NCI-H146 treated with DMSO at 0.1 percent for 48 hours (cell line): ENCODE measurements at regions not wholly inside any gene's neighbourhood (a gene's known extent, or its start where the extent isn't known, plus 50 kb on each side); places are given as distances from the start of the nearest gene placed in this dataset.
A peak's percentile ranks its signal among the peaks of the same experiment; 100 is the strongest.
"Not testable (repeated sequence)": the region's sequence is repeated elsewhere in the genome, so short reads cannot be mapped to it uniquely, and the experiment has no call there.

Source experiments
- DNase-seq: peaks from one replicate; lab custom pipeline; 2025; ENCODE audit not compliant: unreplicated experiment; lab: John Stamatoyannopoulos, UW

DNA sequence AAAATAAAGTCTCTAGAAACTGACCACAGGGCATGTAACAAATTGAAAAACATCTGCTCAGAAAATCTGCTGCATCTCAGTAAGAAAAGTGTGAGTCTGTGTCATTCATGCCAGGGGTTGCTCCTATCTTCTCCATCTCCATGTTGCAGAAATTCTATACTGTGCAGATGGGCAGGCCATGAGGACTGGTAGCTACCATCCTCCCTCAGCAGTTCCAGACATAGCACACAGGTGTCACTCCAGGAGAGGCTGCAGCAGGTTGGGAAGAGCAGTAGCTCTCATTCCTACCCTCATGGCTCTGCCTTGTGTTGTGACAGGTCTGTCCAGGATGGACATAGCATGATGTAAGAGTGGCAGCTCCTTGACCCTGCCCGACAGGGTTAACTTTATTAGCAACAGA, 173.4 kb downstream of the NDUFS4 start:
- DNase-seq, result peak; percentile 41

GRCh38 chr5:53738105-53738504, 177.7 kb downstream of the NDUFS4 start:
- no peak for DNase-seq

DNA sequence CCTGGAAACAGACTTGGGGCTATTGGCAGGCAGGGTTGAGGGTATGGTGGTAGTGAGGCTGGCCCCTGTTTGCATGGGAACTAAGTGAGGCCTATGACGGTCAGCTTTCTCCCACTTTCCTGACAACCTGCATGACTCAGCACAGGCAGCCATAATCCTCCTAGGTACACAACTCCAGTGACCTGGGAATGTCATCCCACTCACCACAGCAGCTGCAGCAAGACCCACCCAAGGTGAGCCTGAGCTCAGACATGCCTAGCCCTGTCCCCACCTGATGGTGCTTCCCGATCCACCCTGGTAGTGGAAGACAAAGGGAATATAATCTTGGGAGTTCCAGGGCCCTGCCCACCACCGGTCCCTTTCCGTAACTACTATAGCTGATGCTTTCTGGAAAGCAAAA, 178.7 kb downstream of the NDUFS4 start:
- DNase-seq, result no peak

GRCh38 chr5:53749621-53750020, 189.2 kb downstream of the NDUFS4 start:
- no peak for DNase-seq

DNA sequence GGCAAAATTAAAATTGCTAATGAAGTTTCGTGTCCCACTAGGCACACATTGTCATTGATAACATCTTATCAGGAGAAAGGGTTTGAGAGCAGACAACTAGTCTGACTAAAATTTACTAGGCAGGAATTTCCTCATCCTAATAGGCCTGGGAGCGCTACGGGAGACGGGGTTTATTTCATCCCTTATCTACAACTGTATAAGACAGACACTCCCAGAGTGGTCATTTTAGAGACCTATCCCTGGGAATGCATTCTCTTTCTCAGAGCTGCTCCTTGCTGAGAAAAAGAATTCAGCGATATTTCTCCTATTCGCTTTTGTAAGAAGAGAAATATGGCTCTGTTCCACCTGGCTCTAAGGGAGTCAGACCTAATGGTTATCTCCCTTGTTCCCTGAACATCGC, 191.8 kb downstream of the NDUFS4 start:
- DNase-seq, result not testable (repeated sequence)

DNA sequence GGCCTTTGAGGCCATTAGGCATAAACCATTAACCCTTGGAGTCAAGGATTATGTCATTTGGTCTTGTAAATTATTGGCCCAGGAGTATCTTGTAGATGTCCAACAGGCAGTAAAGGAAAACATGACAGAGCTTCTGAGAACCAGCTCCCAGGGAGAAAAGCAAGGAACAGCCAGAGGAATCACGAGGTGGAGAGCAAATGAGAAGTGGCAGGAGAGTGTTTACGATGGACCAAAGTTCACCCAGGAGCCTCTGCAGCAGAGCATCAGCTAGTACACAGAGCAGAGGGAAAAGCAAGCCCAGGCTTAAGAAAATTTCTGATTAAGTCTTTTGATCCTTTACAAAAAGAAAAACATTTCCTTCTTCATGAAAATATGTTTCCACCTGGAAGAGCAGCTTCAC, 206.2 kb downstream of the NDUFS4 start:
- no peak for DNase-seq

- no peak for DNase-seq
These were observed 217.6 kb downstream of the NDUFS4 start for GRCh38 chr5:53777864-53778618.

GRCh38 chr5:53779541-53779981, 219.1 kb downstream of the NDUFS4 start:
- no peak for DNase-seq

- DNase-seq, result peak; percentile 89
These were observed 222.2 kb downstream of the NDUFS4 start for GRCh38 chr5:53782620-53783019.

GRCh38 chr5:53783624-53784228, 223.3 kb downstream of the NDUFS4 start:
- DNase-seq, result no peak

DNA sequence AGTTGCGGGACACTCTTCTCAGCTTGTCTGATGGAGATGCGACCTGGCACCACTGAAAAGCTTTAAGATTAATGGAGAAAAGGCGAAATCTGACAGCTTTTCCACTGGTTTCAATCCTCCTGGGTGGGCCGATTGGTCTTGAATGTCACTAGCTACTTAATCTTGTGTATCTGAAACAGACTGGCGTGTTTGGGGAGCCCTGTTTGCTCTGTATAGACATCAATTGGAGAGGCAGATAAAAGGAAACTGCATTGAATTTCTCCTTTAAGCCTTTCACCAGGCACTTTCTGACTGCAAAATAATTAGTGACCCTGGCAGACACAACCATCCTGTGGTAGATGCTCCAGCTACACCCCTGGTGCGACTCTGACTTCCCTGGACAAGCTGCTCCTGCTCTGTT, 224.2 kb downstream of the NDUFS4 start:
- DNase-seq, result no peak

- DNase-seq, result no peak
These were observed 225.5 kb downstream of the NDUFS4 start for GRCh38 chr5:53785924-53786323.

DNA sequence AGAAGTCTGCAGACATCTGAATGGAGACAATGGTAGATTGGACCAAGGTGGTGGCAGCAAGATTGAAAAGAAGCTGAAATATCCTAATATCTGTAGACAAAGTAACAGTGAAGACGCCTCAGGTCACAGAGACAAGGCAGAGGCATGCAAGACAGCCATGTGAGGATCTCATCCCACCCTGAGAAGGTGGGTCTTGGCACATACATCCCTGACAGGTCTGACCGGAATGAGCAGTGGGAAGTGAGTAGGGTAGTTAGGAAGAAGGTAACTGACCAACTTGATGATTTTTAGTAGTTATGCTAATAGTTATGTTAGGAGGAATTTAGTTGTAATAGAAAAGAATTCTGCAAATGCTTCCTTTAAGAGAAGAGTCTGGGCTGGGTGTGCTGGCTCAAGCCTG, 229.6 kb downstream of the NDUFS4 start:
- DNase-seq, result no peak

- no peak for DNase-seq
These were observed 231.9 kb downstream of the NDUFS4 start for GRCh38 chr5:53792338-53792737.

DNA sequence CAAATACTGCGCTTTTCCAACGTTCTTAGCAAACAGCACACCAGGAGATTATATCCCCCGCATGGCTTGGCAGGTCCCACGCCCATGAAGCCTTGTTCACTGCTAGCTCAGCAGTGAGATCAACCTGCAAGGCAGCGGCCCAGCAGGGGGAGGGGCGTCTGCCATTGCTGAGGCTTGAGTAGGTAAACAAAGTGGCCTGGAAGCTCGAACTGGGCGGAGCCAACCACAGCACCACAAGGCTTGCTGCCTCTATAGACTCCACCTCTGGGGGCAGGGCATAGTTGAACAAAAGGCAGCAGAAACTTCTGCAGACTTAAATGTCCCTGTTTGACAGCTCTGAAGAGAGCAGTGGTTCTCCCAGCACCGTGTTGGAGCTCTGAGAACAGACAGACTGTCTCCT, 239.2 kb downstream of the NDUFS4 start:
- not testable (repeated sequence) for DNase-seq

GRCh38 chr5:53808392-53808791, 248.0 kb downstream of the NDUFS4 start:
- not testable (repeated sequence) for DNase-seq

GRCh38 chr5:53814819-53815218, 254.4 kb downstream of the NDUFS4 start:
- no peak for DNase-seq

GRCh38 chr5:53815471-53815870, 255.0 kb downstream of the NDUFS4 start:
- DNase-seq, result no peak

DNA sequence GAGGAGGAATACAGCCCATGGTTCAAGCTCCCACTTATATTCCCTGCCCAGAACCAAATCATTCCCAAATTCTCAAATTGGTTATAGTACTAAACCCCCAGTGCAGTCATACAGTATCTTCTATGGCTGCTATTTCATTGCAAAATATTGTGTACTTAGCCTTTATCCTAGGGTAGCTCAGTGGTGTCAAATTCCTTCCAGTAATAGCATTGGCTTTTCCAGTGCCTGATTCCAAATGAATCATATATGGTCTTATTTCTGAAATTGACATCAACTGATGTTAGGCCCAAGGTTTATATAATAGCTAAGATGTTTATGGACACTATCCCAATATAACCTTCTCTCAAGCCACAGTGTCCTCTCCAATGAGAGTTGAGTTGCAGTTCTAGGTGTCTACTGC, 256.7 kb downstream of the NDUFS4 start:
- DNase-seq, result no peak

DNA sequence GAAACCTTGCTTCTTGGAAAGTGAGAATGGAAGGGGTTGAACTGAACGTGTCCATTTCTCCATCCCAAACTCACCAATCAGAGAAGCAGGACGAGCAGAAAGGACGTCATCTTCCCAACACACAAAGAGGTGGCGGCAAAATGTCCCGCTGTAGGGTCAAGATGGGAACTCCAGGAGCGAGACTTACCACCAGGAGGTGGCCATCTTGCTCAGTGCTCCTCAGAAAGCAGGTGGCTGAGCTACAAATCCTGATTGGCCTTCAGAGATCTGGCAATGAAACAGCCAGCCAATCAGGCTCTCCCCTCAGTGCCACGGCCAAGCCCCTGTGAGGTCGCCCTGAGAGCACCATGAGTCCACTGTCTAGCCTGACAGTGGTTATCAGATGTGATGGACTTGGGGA, 259.0 kb downstream of the NDUFS4 start:
- no peak for DNase-seq

DNA sequence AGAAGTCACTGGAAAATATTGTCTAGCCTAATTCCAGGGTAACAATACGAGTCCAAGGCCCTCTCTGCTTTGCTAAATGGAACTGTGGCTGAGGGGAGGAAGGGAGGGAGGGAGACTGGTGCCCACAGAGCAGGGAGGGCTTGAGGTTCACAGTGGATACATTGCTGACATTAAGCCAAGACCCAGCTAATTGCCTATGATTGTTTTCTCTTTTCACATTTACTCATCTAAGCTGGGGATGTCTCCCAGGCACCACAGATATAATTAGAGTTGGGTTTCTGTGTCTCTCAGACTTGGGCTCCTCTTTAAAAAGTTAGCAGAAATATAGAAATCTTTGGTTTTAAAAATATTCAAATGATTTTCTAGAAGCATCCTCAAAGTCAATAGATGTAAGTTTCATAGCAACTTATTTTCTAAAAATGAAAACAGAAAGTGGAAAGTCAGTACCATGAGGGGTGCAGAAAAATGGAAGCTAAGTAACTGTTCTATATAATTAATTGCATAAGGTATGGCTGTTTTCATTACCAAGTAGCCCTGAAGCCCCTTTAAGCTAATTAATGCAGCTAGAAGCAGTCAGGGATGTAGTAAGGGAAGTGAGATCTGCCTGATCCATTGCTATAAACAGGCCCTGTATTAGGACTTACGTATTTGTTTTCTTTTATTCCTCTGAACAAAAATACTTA, 259.8 kb downstream of the NDUFS4 start:
- no peak for DNase-seq

DNA sequence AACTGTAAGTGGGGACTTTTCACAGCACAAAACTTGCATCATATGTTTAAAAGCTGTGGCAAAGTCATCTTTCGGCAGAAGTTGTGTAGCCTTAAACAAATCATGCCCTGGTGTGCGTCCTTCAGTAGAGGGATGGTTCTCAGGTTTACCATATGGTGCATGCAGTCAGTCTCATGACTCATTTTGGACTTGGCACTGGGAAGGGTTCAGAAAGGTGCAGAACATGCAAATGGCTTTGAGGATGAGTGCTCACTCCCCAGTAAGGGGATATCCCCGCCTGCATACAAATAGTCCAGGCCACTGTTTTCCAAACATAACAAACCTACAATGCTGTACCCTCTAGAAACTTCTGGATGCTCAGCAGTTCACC, 260.3 kb downstream of the NDUFS4 start:
- no peak for DNase-seq
